Right lobe of liver (tissue), 4 donors: ENCODE measurements at regions not wholly inside any gene's neighbourhood (a gene's known extent, or its start where the extent isn't known, plus 50 kb on each side); places are given as distances from the start of the nearest gene placed in this dataset.

ENCODE experiments used
- CTCF ChIP-seq, 4 donors: fragments of 200-600 bp in 3 of 4; fragments of 450-650 bp in 1 of 4; IDR thresholded peaks; one replicate each; pipeline versions ENCODE4 v1.5.1 to v1.8.0; 2016 to 2022; ENCODE audit warnings: antibody characterized with exemption in 4 of 4, mild to moderate bottlenecking in 2 of 4
- POLR2A ChIP-seq: fragments of 450-650 bp; IDR thresholded peaks from one replicate; pipeline ENCODE4 v1.6.1; 2017; ENCODE audit warnings: antibody characterized with exemption, mild to moderate bottlenecking
- donor health status: DM: no; HTN: no; CAD: no.
- donor health status: DM: no; HTN: no; CAD: no.
- donor health status: DM: no; HTN: yes; CAD: no.

- TF ChIP-seq CTCF (IDR thresholded peaks at IDR 0.05) (no peak), POLR2A (no peak)
These were observed 127.6 kb upstream of the SPATA12 start for GRCh38 chr3:56932866-56933265.
